ENCODE measurements at regions not wholly inside any gene's neighbourhood (a gene's known extent, or its start where the extent isn't known, plus 50 kb on each side); places are given as distances from the start of the nearest gene placed in this dataset.

DNA sequence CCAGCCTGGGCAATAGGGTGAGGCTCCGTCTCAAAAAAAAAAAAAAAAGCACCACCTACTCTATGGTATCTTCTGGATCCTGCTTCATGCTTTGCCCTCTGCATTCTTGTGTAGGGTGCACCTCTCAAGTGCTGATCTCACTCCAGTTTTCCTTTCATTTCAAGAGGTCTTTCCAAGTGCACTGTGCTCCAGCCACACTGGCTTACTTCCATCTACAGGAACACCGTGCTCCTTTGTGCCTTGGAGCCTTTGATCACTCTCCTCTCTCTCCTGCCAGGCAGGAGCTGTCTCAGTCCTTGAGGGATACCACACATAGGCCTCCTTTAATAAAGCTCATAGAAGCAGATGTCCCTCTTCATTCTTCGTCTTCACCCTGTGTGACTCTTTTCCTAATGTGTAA, 55.4 kb upstream of the GREM2 start:
- no peak for DNase-seq

- DNase-seq, result peak; percentile 47
Measured at GRCh38 chr1:240666568-240667198, 54.7 kb upstream of the GREM2 start.

GRCh38 chr1:240663169-240663879, 51.4 kb upstream of the GREM2 start:
- DNase-seq, result no peak
